Mesothelial cell of epicardium (in vitro differentiated cells): ENCODE measurements at regions not wholly inside any gene's neighbourhood (a gene's known extent, or its start where the extent isn't known, plus 50 kb on each side); places are given as distances from the start of the nearest gene placed in this dataset.
A peak's percentile ranks its signal among the peaks of the same experiment; 100 is the strongest.

Source experiments
- DNase-seq, 2 experiments: peaks; one replicate each; pipeline ENCODE4 v3.0.0; 2021; ENCODE audit warnings: low spot score in 2 of 2; ENCODE audit not compliant: unreplicated experiment in 2 of 2
- H3K27ac Mint-ChIP-seq: 2 replicates; pipeline ENCODE4 v1.8.0; 2021; ENCODE audit warnings: mixed read lengths
- H3K27me3 Mint-ChIP-seq: 2 replicates; pipeline ENCODE4 v1.8.0; 2021; ENCODE audit warnings: low read depth, mixed read lengths
- H3K36me3 Mint-ChIP-seq: 2 replicates; pipeline ENCODE4 v1.8.0; 2021; ENCODE audit warnings: mixed read lengths
- H3K4me1 Mint-ChIP-seq: 2 replicates; pipeline ENCODE4 v1.8.0; 2021; ENCODE audit warnings: mixed read lengths
- H3K4me3 Mint-ChIP-seq: 2 replicates; pipeline ENCODE4 v1.8.0; 2021; ENCODE audit warnings: mild to moderate bottlenecking, moderate library complexity, mixed read lengths
- H3K9me3 Mint-ChIP-seq: 2 replicates; pipeline ENCODE4 v1.8.0; 2021; ENCODE audit warnings: mixed read lengths
- CTCF ChIP-seq: fragments of 200-600 bp; sonication (generic); IDR thresholded peaks from one replicate; pipeline ENCODE4 v1.5.0; 2021; ENCODE audit warnings: antibody characterized with exemption; ENCODE audit not compliant: unreplicated experiment

GRCh38 chr10:78330884-78331283 lies 297.2 kb downstream of the RPS24 start:
- Mint-ChIP-seq H3K4me1 (peaks cover 16% of the 10 kb centered on the region), H3K4me3 (no peak overlapping the region), H3K36me3 (peaks cover 9% of the 10 kb centered on the region), H3K9me3 (peaks cover 15% of the 10 kb centered on the region), H3K27ac (peak overlapping the region; percentile 60), H3K27me3 (no peaks in the 10 kb centered on the region)
- DNase-seq, result no peak
- no peak for TF ChIP-seq CTCF

GRCh38 chr10:78331391-78331922 lies 297.8 kb downstream of the RPS24 start:
- Mint-ChIP-seq H3K27ac (peak overlapping the region; percentile 60), H3K9me3 (peaks cover 10% of the 10 kb centered on the region), H3K27me3 (no peaks in the 10 kb centered on the region), H3K36me3 (peaks cover 3% of the 10 kb centered on the region), H3K4me3 (no peak overlapping the region), H3K4me1 (peaks cover 16% of the 10 kb centered on the region)
- TF ChIP-seq CTCF, result no peak
- peak in 1 of 2 experiments; percentile 28 for DNase-seq

GRCh38 chr10:78332012-78332411 lies 298.3 kb downstream of the RPS24 start:
- no peak for TF ChIP-seq CTCF
- no peak overlapping the region for H3K4me3 Mint-ChIP-seq
- peak overlapping the region; percentile 60 for H3K27ac Mint-ChIP-seq
- peaks cover 16% of the 10 kb centered on the region for H3K4me1 Mint-ChIP-seq
- H3K9me3 Mint-ChIP-seq, result peaks cover 7% of the 10 kb centered on the region
- H3K27me3 Mint-ChIP-seq, result no peaks in the 10 kb centered on the region
- DNase-seq, result peak in 1 of 2 experiments; percentile 24
- no peaks in the 10 kb centered on the region for H3K36me3 Mint-ChIP-seq

GRCh38 chr10:78332657-78333056 lies 299.0 kb downstream of the RPS24 start:
- peak in 1 of 2 experiments; percentile 13 for DNase-seq
- peaks cover 3% of the 10 kb centered on the region for H3K9me3 Mint-ChIP-seq
- no peaks in the 10 kb centered on the region for H3K27me3 Mint-ChIP-seq
- no peak overlapping the region for H3K27ac Mint-ChIP-seq
- H3K36me3 Mint-ChIP-seq, result no peaks in the 10 kb centered on the region
- TF ChIP-seq CTCF, result no peak
- peaks cover 16% of the 10 kb centered on the region for H3K4me1 Mint-ChIP-seq
- H3K4me3 Mint-ChIP-seq, result no peak overlapping the region

- H3K4me3 Mint-ChIP-seq, result no peak overlapping the region
- no peaks in the 10 kb centered on the region for H3K27me3 Mint-ChIP-seq
Measured at GRCh38 chr10:78333362-78334143, 299.9 kb downstream of the RPS24 start.

More at GRCh38 chr10:78333362-78334143, 299.9 kb downstream of the RPS24 start:
- H3K27ac Mint-ChIP-seq, result no peak overlapping the region
- H3K4me1 Mint-ChIP-seq, result peaks cover 18% of the 10 kb centered on the region
- no peaks in the 10 kb centered on the region for H3K36me3 Mint-ChIP-seq
- no peaks in the 10 kb centered on the region for H3K9me3 Mint-ChIP-seq
- no peak for TF ChIP-seq CTCF
- DNase-seq, result peak in 1 of 2 experiments; percentile 27
